Transverse colon (tissue), 4 donors: ENCODE measurements at regions not wholly inside any gene's neighbourhood (a gene's known extent, or its start where the extent isn't known, plus 50 kb on each side); places are given as distances from the start of the nearest gene placed in this dataset.
A peak's percentile ranks its signal among the peaks of the same experiment; 100 is the strongest.

Source experiments
- CTCF ChIP-seq, 5 experiments: fragments of 200-600 bp in 3 of 5; fragments of 450-650 bp in 2 of 5; sonication (generic) in 3 of 5; IDR thresholded peaks; 1 replicate in 2 of 5; 2 replicates in 3 of 5; pipeline ENCODE4 v1.5.1; 2016 to 2017; ENCODE audit warnings: antibody characterized with exemption in 5 of 5, inconsistent platforms in 3 of 5, mild to moderate bottlenecking in 2 of 5, moderate library complexity in 1 of 5
- EP300 ChIP-seq: sonication (generic); formaldehyde crosslinking; IDR thresholded peaks from one replicate; pipeline ENCODE4 v1.6.1; 2017; ENCODE audit warnings: antibody characterized with exemption, low read depth
- POLR2A ChIP-seq: fragments of 450-650 bp; IDR thresholded peaks from one replicate; pipeline ENCODE4 v1.6.1; 2016; ENCODE audit warnings: antibody characterized with exemption, mild to moderate bottlenecking, moderate library complexity
- POLR2AphosphoS5 ChIP-seq, 3 donors: sonication (generic); formaldehyde crosslinking; IDR thresholded peaks; one replicate each; pipeline ENCODE4 v1.6.1; 2016; ENCODE audit warnings: antibody characterized with exemption in 3 of 3

GRCh38 chr14:51507906-51508511, 143.7 kb upstream of the FRMD6 start:
- no peak for TF ChIP-seq CTCF (IDR thresholded peaks at IDR 0.05)
- TF ChIP-seq POLR2AphosphoS5 (IDR thresholded peaks at IDR 0.05): peak in 1 of 3 donors; percentile 12
- TF ChIP-seq POLR2A: no peak
- TF ChIP-seq EP300: no peak
